H1 (cell line): ENCODE measurements at regions not wholly inside any gene's neighbourhood (a gene's known extent, or its start where the extent isn't known, plus 50 kb on each side); places are given as distances from the start of the nearest gene placed in this dataset.

ENCODE experiments used
- CTCF ChIA-PET: fragments of 300-600 bp; sonication (Branson Sonifier 250); formaldehyde crosslinking; loops from one replicate; lab custom pipeline; 2021; ENCODE audit not compliant: partially characterized antibody; lab: Charles Lee
- POLR2A ChIA-PET: fragments of 300-600 bp; sonication (Branson Sonifier 250); formaldehyde crosslinking; loops from one replicate; lab custom pipeline; 2021; ENCODE audit warnings: inconsistent platforms; ENCODE audit not compliant: partially characterized antibody; lab: Charles Lee
- DNase-seq, 2 experiments: peaks; one replicate each; pipeline versions ENCODE4 v3.0.0 to v3.0.0-alpha.2; 2010 to 2022; ENCODE audit warnings: low spot score in 2 of 2, low read depth in 1 of 2, mixed read lengths in 1 of 2
- FAIRE-seq: peaks from 2 replicates; lab custom pipeline; 2011; peaks lifted over from hg19 to GRCh38; lab: Jason Lieb, UNC
- H2AFZ ChIP-seq: 2 replicates; pipeline ENCODE4 v1.8.1; 2012; ENCODE audit warnings: low read length, inconsistent platforms
- H2AK5ac ChIP-seq: 2 replicates; pipeline ENCODE4 v1.6.1; 2013; ENCODE audit warnings: low read depth, low read length
- H2BK120ac ChIP-seq: replicated peaks from 2 replicates; pipeline ENCODE3; 2013; ENCODE audit warnings: low read depth, low read length, inconsistent platforms
- H2BK12ac ChIP-seq: 2 replicates; pipeline ENCODE4 v1.6.1; 2013; ENCODE audit warnings: low read depth, low read length
- H2BK15ac ChIP-seq: 2 replicates; pipeline ENCODE4 v1.6.1; 2013; ENCODE audit warnings: low read length
- H2BK20ac ChIP-seq: 2 replicates; pipeline ENCODE4 v1.6.1; 2013; ENCODE audit warnings: low read length
- H2BK5ac ChIP-seq: 2 replicates; pipeline ENCODE4 v1.6.1; 2013; ENCODE audit warnings: low read depth, low read length
- H3K14ac ChIP-seq: 2 replicates; pipeline ENCODE4 v1.6.1; 2013; ENCODE audit warnings: inconsistent platforms; ENCODE audit not compliant: insufficient read length
- H3K18ac ChIP-seq: 2 replicates; pipeline ENCODE4 v1.6.1; 2013; ENCODE audit warnings: low read length; ENCODE audit errors: extremely low read depth
- H3K23ac ChIP-seq: 2 replicates; pipeline ENCODE4 v1.6.1; 2013; ENCODE audit warnings: inconsistent platforms; ENCODE audit not compliant: insufficient read length
- H3K23me2 ChIP-seq: 2 replicates; pipeline ENCODE4 v1.6.1; 2013; ENCODE audit warnings: low read depth, low read length
- H3K27ac ChIP-seq: 2 replicates; pipeline ENCODE4 v1.6.1; 2011; ENCODE audit warnings: low read depth, low read length, inconsistent platforms
- H3K27me3 ChIP-seq, 4 experiments: replicated peaks in 1 of 4; 1 replicate in 1 of 4; 2 replicates in 3 of 4; pipeline versions ENCODE4 v1.6.1 to v1.8.1; 2011 to 2013; ENCODE audit warnings: low read length in 3 of 4, mild to moderate bottlenecking in 3 of 4, inconsistent platforms in 2 of 4, mixed read lengths in 2 of 4, moderate library complexity in 1 of 4; ENCODE audit not compliant: control insufficient read depth in 3 of 4, insufficient read depth in 3 of 4; ENCODE audit errors: extremely low read depth in 1 of 4
- H3K36me3 ChIP-seq, 4 experiments: 2 replicates each; pipeline versions ENCODE4 v1.6.1 to v1.8.1; 2011 to 2013; ENCODE audit warnings: mild to moderate bottlenecking in 4 of 4, low read length in 3 of 4, moderate library complexity in 2 of 4, control low read depth in 1 of 4, inconsistent platforms in 1 of 4; ENCODE audit not compliant: insufficient read depth in 4 of 4, control insufficient read depth in 2 of 4
- H3K4ac ChIP-seq: replicated peaks from 2 replicates; pipeline ENCODE3; 2013; ENCODE audit warnings: low read length, low read depth, mixed read lengths, inconsistent platforms; ENCODE audit not compliant: insufficient read length
- H3K4me1 ChIP-seq, 4 experiments: replicated peaks in 1 of 4; 1 replicate in 1 of 4; 2 replicates in 3 of 4; pipeline versions ENCODE4 v1.6.1 to v1.8.1; 2011 to 2013; ENCODE audit warnings: low read length in 3 of 4, inconsistent platforms in 2 of 4, mixed read lengths in 1 of 4; ENCODE audit not compliant: insufficient read depth in 4 of 4, control insufficient read depth in 3 of 4
- H3K4me2 ChIP-seq, 2 experiments: 2 replicates each; pipeline versions ENCODE4 v1.6.1 to v1.8.1; 2011 to 2013; ENCODE audit warnings: low read depth in 2 of 2, low read length in 2 of 2, control low read depth in 1 of 2, inconsistent platforms in 1 of 2, mild to moderate bottlenecking in 1 of 2; ENCODE audit not compliant: insufficient read depth in 1 of 2
- H3K4me3 ChIP-seq, 4 experiments: fragments of 200-600, 300-600 bp in 1 of 4; sonication (generic), shearing (Covaris generic), sonication (Bioruptor Twin) in 1 of 4; 2 replicates each; pipeline versions ENCODE4 v1.5.1 to v1.8.1; 2011 to 2016; ENCODE audit warnings: low read length in 4 of 4, low read depth in 3 of 4, control low read depth in 2 of 4, inconsistent platforms in 2 of 4, mild to moderate bottlenecking in 2 of 4, mixed read lengths in 1 of 4, moderate library complexity in 1 of 4; ENCODE audit not compliant: insufficient read depth in 2 of 4; ENCODE audit errors: extremely low read depth in 1 of 4
- H3K56ac ChIP-seq: replicated peaks from 2 replicates; pipeline ENCODE3; 2013; ENCODE audit warnings: low read depth, mild to moderate bottlenecking, mixed read lengths, low read length, inconsistent platforms; ENCODE audit not compliant: insufficient read length
- H3K79me1 ChIP-seq: 2 replicates; pipeline ENCODE4 v1.6.1; 2013; ENCODE audit warnings: low read depth, low read length, control low read depth
- H3K79me2 ChIP-seq, 2 experiments: 2 replicates each; pipeline versions ENCODE4 v1.6.1 to v1.8.1; 2012 to 2013; ENCODE audit warnings: low read length in 2 of 2, mild to moderate bottlenecking in 2 of 2, inconsistent platforms in 1 of 2; ENCODE audit not compliant: insufficient read depth in 2 of 2, control insufficient read depth in 1 of 2
- H3K9ac ChIP-seq, 4 experiments: replicated peaks in 1 of 4; 1 replicate in 1 of 4; 2 replicates in 3 of 4; pipeline versions ENCODE4 v1.6.1 to v1.8.1; 2011 to 2013; ENCODE audit warnings: low read depth in 3 of 4, low read length in 3 of 4, control low read depth in 2 of 4, mild to moderate bottlenecking in 2 of 4, moderate library complexity in 2 of 4, inconsistent platforms in 1 of 4; ENCODE audit errors: extremely low read depth in 1 of 4
- H3K9me3 ChIP-seq, 2 experiments: 2 replicates each; pipeline versions ENCODE4 v1.6.1 to v1.8.1; 2012 to 2013; ENCODE audit warnings: mild to moderate bottlenecking in 2 of 2, moderate library complexity in 2 of 2, control low read depth in 1 of 2, inconsistent platforms in 1 of 2, low read depth in 1 of 2, low read length in 1 of 2, mixed read lengths in 1 of 2; ENCODE audit not compliant: insufficient read depth in 2 of 2
- H4K20me1 ChIP-seq, 2 experiments: replicated peaks in 1 of 2; 2 replicates each; pipeline versions ENCODE3 to v1.8.1; 2011 to 2013; ENCODE audit warnings: inconsistent platforms in 2 of 2, low read length in 2 of 2, mild to moderate bottlenecking in 1 of 2; ENCODE audit not compliant: insufficient read depth in 2 of 2, control insufficient read depth in 1 of 2
- H4K5ac ChIP-seq: 2 replicates; pipeline ENCODE4 v1.6.1; 2013; ENCODE audit warnings: low read length, low read depth, mixed read lengths, inconsistent platforms; ENCODE audit not compliant: insufficient read length
- H4K8ac ChIP-seq: 2 replicates; pipeline ENCODE4 v1.8.0; 2013; ENCODE audit warnings: mild to moderate bottlenecking, moderate library complexity, low read length, inconsistent platforms; ENCODE audit not compliant: insufficient read depth; ENCODE audit errors: extremely low read depth
- H4K91ac ChIP-seq: replicated peaks from 2 replicates; pipeline ENCODE3; 2013; ENCODE audit warnings: low read length, mixed read lengths, inconsistent platforms; ENCODE audit not compliant: insufficient read length
- POLR2A ChIP-seq, 2 experiments: IDR thresholded peaks; 1 replicate in 1 of 2; 2 replicates in 1 of 2; pipeline ENCODE4 v1.6.1; 2011; ENCODE audit warnings: low read depth in 2 of 2, low read length in 2 of 2, mild to moderate bottlenecking in 2 of 2; ENCODE audit errors: control extremely low read depth in 1 of 2
- WGBS, 2 experiments: shearing (Covaris generic) in 1 of 2; methylation state at CpG; one replicate each; pipeline versions ENCODE4 v1.1.6 to v1.1.7; 2013 to 2015; ENCODE audit warnings: low lambda C conversion rate in 2 of 2, mixed read lengths in 2 of 2, inconsistent platforms in 1 of 2, low coverage in 1 of 2, missing lambda C conversion rate in 1 of 2; ENCODE audit not compliant: insufficient replicate concordance in 2 of 2, insufficient coverage in 1 of 2, insufficient read length in 1 of 2; ENCODE audit errors: extremely low coverage in 1 of 2, missing lambda C conversion rate in 1 of 2; 5-methylcytosine and 5-hydroxymethylcytosine counted together

DNA sequence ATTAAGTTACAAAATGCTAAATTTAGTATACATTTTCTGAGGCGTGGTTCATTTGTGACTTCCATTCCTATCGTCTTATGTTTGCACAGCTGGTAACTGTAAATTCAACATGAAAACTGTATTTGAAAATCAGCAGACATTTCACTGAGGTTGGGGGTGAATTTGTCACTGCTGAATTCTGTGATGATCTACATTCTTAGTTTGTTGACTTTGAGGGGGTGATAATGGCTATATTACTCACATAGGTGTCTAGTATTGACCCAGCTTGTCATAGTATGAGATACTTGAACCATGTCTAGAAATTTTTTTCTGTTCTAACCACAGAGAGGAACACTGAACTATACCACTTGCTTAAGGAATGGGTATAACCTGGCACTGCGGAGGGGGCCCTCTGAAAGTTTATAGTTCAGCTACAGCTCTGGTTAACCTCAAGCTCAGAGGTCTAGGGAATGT is 313.3 kb downstream of the PIK3R1 start:
- FAIRE-seq (no peak), DNase-seq (no peak)
- Histone ChIP-seq H2BK5ac (no peak overlapping the region), H3K9ac (no peak overlapping the region), H3K18ac (no peak overlapping the region), H3K23me2 (no peaks in the 10 kb centered on the region), H2AK5ac (no peak overlapping the region), H3K23ac (no peak overlapping the region), H2BK15ac (no peak overlapping the region), H3K14ac (no peak overlapping the region), H3K4me2 (no peak overlapping the region), H3K79me2 (no peaks in the 10 kb centered on the region), H2BK20ac (no peak overlapping the region), H3K36me3 (no peaks in the 10 kb centered on the region), H4K20me1 (no peaks in the 10 kb centered on the region), H3K27ac (no peak overlapping the region), H2BK12ac (no peak overlapping the region), H2BK120ac (no peak overlapping the region), H3K79me1 (no peaks in the 10 kb centered on the region), H2AFZ (no peak overlapping the region), H4K8ac (no peak overlapping the region), H3K4me1 (peaks cover 0 to 8% (median 6%) of the 10 kb centered on the region in 4 experiments; a peak in 4 of 7 replicates), H3K4me3 (no peak overlapping the region), H4K91ac (no peak overlapping the region), H4K5ac (no peak overlapping the region), H3K27me3 (no peaks in the 10 kb centered on the region), H3K56ac (no peak overlapping the region), H3K4ac (no peak overlapping the region), H3K9me3 (peaks cover 6 to 8% of the 10 kb centered on the region in 2 experiments; a peak in 3 of 4 replicates)
- ChIA-PET CTCF (interaction anchor here (0.5 kb wide), 1 partner anchor 1335 kb away, joined by 3 read pairs; no protein-coding TSS in a partner anchor), POLR2A (no interaction called here)
- 75% methylated on average over 3 of the region's 3 CpGs; no CpG with 5 or more reads in 1 of the 2 experiments for WGBS, 2 experiments
- no peak for TF ChIP-seq POLR2A (IDR thresholded peaks at IDR 0.05; ENCODE audit: control extremely low read depth in 1 of 2, low read depth in 2 of 2, low read length in 2 of 2)
